Smooth muscle cell (in vitro differentiated cells): ENCODE measurements at regions not wholly inside any gene's neighbourhood (a gene's known extent, or its start where the extent isn't known, plus 50 kb on each side); places are given as distances from the start of the nearest gene placed in this dataset.

Experiments
- DNase-seq: peaks from one replicate; lab custom pipeline; 2025; ENCODE audit not compliant: unreplicated experiment; lab: John Stamatoyannopoulos, UW
- H2AFZ ChIP-seq: fragments of 200-600 bp; sonication (generic); 2 replicates; pipeline ENCODE4 v1.6.0; 2016; ENCODE audit warnings: antibody characterized with exemption, low read depth, mild to moderate bottlenecking
- H3F3A ChIP-seq: fragments of 200-600 bp; sonication (generic); 2 replicates; pipeline ENCODE4 v1.6.0; 2017; ENCODE audit warnings: antibody characterized with exemption, low read depth
- H3K27ac ChIP-seq: fragments of 200-600 bp; sonication (generic); 2 replicates; pipeline ENCODE4 v1.5.1; 2016; ENCODE audit warnings: low read depth, mild to moderate bottlenecking
- H3K27me3 ChIP-seq: fragments of 200-600 bp; sonication (generic); 2 replicates; pipeline ENCODE4 v1.6.1; 2016; ENCODE audit warnings: low read depth, mild to moderate bottlenecking
- H3K36me3 ChIP-seq: fragments of 200-600 bp; sonication (generic); 2 replicates; pipeline ENCODE4 v1.5.1; 2016; ENCODE audit warnings: low read depth
- H3K4me1 ChIP-seq: fragments of 200-600 bp; sonication (generic); 2 replicates; pipeline ENCODE4 v1.5.1; 2016; ENCODE audit warnings: low read depth
- H3K4me2 ChIP-seq: fragments of 200-600 bp; sonication (generic); 2 replicates; pipeline ENCODE4 v1.6.0; 2016; ENCODE audit warnings: mild to moderate bottlenecking
- H3K4me3 ChIP-seq: fragments of 200-600 bp; sonication (generic); 2 replicates; pipeline ENCODE4 v1.5.1; 2016; ENCODE audit warnings: mild to moderate bottlenecking
- H3K79me2 ChIP-seq: fragments of 200-600 bp; sonication (generic); 2 replicates; pipeline ENCODE4 v1.6.0; 2016; ENCODE audit warnings: low read depth, mild to moderate bottlenecking
- H3K9ac ChIP-seq: fragments of 200-600 bp; sonication (generic); 2 replicates; pipeline ENCODE4 v1.6.0; 2016; ENCODE audit warnings: low read depth
- H3K9me3 ChIP-seq: fragments of 200-600 bp; sonication (generic); replicated peaks from 2 replicates; pipeline ENCODE4 v1.5.1; 2016; ENCODE audit warnings: low read depth
- H4K20me1 ChIP-seq: fragments of 200-600 bp; sonication (generic); 2 replicates; pipeline ENCODE4 v1.6.0; 2016; ENCODE audit warnings: low read depth
- WGBS: methylation state at CpG from one replicate; pipeline ENCODE4 v1.1.7; 2016; ENCODE audit warnings: low lambda C conversion rate; 5-methylcytosine and 5-hydroxymethylcytosine counted together
- TF ChIP-seq, protein P1 (sequence below): fragments of 200-600 bp; sonication (generic); IDR thresholded peaks from 2 replicates; pipeline ENCODE4 v1.5.1; 2017; ENCODE audit warnings: borderline replicate concordance, mild to moderate bottlenecking, antibody characterized with exemption; ENCODE audit not compliant: insufficient read depth, poor library complexity, severe bottlenecking

DNA sequence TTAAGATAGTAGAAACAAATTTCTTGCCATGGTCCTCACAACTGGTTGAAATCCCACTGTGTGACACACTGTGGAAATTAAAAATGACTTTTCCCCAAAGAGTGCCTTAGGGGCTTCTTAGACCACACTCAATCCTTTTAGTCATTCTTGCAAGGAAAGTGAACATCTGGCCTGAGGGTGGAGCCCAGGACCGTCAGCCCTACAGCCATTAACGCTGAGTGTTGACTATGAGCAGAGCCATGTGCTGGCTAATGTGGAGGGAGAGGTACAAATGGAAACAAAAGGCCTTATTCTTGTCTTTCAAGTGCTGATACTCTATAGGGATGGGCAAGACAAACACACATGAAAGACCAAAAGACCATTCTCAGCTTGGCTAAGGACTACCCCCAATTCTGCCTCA lies 456.5 kb downstream of the ZSWIM6 start:
- Histone ChIP-seq H3K9me3 (no peaks in the 10 kb centered on the region), H3K36me3 (no peaks in the 10 kb centered on the region), H3K27me3 (no peaks in the 10 kb centered on the region), H3F3A (no peaks in the 10 kb centered on the region), H3K9ac (no peak overlapping the region), H3K4me1 (no peaks in the 10 kb centered on the region), H2AFZ (no peak overlapping the region), H3K4me2 (no peak overlapping the region), H3K79me2 (no peaks in the 10 kb centered on the region), H3K27ac (no peak overlapping the region), H3K4me3 (no peak overlapping the region), H4K20me1 (no peaks in the 10 kb centered on the region)
- DNase-seq, result no peak
- 53% methylated on average over 2 of the region's 2 CpGs for WGBS
- TF ChIP-seq, protein P1, sequence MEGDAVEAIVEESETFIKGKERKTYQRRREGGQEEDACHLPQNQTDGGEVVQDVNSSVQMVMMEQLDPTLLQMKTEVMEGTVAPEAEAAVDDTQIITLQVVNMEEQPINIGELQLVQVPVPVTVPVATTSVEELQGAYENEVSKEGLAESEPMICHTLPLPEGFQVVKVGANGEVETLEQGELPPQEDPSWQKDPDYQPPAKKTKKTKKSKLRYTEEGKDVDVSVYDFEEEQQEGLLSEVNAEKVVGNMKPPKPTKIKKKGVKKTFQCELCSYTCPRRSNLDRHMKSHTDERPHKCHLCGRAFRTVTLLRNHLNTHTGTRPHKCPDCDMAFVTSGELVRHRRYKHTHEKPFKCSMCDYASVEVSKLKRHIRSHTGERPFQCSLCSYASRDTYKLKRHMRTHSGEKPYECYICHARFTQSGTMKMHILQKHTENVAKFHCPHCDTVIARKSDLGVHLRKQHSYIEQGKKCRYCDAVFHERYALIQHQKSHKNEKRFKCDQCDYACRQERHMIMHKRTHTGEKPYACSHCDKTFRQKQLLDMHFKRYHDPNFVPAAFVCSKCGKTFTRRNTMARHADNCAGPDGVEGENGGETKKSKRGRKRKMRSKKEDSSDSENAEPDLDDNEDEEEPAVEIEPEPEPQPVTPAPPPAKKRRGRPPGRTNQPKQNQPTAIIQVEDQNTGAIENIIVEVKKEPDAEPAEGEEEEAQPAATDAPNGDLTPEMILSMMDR, result no peak

DNA sequence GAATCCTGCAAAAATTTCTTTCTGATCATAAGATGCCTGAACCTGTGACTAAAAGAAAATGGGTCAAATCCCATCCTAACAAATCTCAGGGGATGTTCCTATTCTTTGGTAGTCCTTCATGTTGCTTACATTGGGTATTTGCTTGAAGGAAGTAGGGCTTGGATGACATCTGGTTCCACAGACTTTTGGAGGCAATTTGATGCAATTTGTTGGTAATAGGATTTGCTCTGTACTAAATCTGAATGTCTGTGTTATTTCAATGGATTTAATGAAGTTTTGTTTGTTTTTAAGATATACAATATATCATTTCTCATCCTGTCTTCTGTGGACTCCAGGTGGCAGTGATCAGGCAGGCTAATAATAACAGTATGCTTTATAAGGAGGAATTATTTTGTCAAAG lies 457.9 kb downstream of the ZSWIM6 start:
- Histone ChIP-seq H3K9me3 (no peaks in the 10 kb centered on the region), H4K20me1 (no peaks in the 10 kb centered on the region), H3K36me3 (no peaks in the 10 kb centered on the region), H3K79me2 (no peaks in the 10 kb centered on the region), H3K4me2 (no peak overlapping the region), H3K27me3 (no peaks in the 10 kb centered on the region), H3K4me1 (no peaks in the 10 kb centered on the region), H3K4me3 (no peak overlapping the region), H3K9ac (no peak overlapping the region), H3K27ac (no peak overlapping the region), H3F3A (no peaks in the 10 kb centered on the region), H2AFZ (no peak overlapping the region)
- no peak for DNase-seq
- TF ChIP-seq, protein P1, result no peak

DNA sequence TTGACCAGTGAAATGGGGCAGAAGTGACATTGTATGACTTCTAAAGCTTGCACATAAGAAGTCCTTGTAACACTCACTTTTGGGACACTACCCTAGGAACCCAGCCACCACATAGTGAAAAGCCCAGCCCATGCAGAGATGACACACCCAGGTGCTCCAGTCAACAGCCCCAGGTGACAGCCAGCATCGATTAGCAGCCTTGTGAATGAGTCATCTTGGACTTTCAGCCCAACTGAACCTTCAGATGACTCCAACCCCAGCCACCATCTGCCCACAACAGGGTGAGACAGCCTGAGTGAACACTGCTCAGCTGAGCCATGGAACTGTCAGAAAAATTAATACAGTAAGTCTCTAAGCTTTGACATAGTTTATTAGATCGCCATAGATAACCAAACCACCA lies 458.6 kb downstream of the ZSWIM6 start:
- Histone ChIP-seq H3K9me3 (no peaks in the 10 kb centered on the region), H3F3A (no peaks in the 10 kb centered on the region), H3K27ac (no peak overlapping the region), H3K27me3 (no peaks in the 10 kb centered on the region), H3K4me2 (no peak overlapping the region), H3K9ac (no peak overlapping the region), H3K79me2 (no peaks in the 10 kb centered on the region), H3K36me3 (no peaks in the 10 kb centered on the region), H4K20me1 (no peaks in the 10 kb centered on the region), H2AFZ (no peak overlapping the region), H3K4me1 (no peaks in the 10 kb centered on the region), H3K4me3 (no peak overlapping the region)
- WGBS, result 86% methylated on average over 2 of the region's 2 CpGs
- TF ChIP-seq, protein P1, result no peak
- DNase-seq, result no peak

DNA sequence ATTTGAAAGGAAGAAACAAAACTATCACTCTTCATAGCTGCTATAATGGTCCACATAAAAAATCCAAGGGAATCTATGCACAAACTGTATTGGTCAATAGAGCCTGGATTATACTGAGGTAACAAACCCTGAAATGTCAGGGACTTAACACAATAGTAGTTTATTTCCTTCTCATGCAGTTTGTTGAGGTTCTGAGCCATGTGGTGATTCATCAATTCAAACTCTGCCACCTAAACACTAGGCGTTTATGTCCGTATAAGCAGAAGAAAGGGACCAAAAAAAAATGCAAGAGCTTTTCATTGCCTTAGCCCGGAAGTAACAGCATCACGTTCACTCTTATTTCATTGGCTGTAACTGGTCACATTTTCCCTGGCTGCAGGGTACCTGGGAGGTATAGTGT lies 464.7 kb downstream of the ZSWIM6 start:
- no peaks in the 10 kb centered on the region for H3K27me3 ChIP-seq
- H3F3A ChIP-seq, result no peaks in the 10 kb centered on the region
- H3K27ac ChIP-seq, result no peak overlapping the region
- H2AFZ ChIP-seq, result no peak overlapping the region
- H4K20me1 ChIP-seq, result no peaks in the 10 kb centered on the region
- H3K79me2 ChIP-seq, result no peaks in the 10 kb centered on the region
- H3K4me3 ChIP-seq, result no peak overlapping the region
- 85% methylated on average over 4 of the region's 4 CpGs for WGBS
- H3K4me2 ChIP-seq, result no peak overlapping the region
- H3K9ac ChIP-seq, result no peak overlapping the region
- H3K9me3 ChIP-seq, result no peaks in the 10 kb centered on the region
- H3K4me1 ChIP-seq, result no peaks in the 10 kb centered on the region
- no peak for DNase-seq
- TF ChIP-seq, protein P1, result no peak
- no peaks in the 10 kb centered on the region for H3K36me3 ChIP-seq
